Natural killer cell (primary cell): ENCODE measurements at regions not wholly inside any gene's neighbourhood (a gene's known extent, or its start where the extent isn't known, plus 50 kb on each side); places are given as distances from the start of the nearest gene placed in this dataset.

Source experiments
- ATAC-seq, 3 donors: fragments of 150-1000 bp in 2 of 3; fragments of 200-7000 bp in 1 of 3; cut with Tn5 transposase; 1 replicate in 1 of 3; 2 replicates in 2 of 3; pipeline ENCODE4 v1.10.0; 2021; ENCODE audit warnings: mild to moderate bottlenecking in 2 of 3, moderate library complexity in 2 of 3
- DNase-seq, 2 donors: peaks; one replicate each; pipeline versions ENCODE4 v3.0.0 to v3.0.0-alpha.2; 2013 to 2021; ENCODE audit warnings: mixed read lengths in 1 of 2
- H3K27ac ChIP-seq: one replicate; pipeline ENCODE4 v1.5.1; 2013; ENCODE audit warnings: mild to moderate bottlenecking, low read length
- H3K27me3 ChIP-seq: one replicate; pipeline ENCODE4 v1.6.1; 2013; ENCODE audit warnings: low read length; ENCODE audit not compliant: control insufficient read depth, insufficient read depth
- H3K36me3 ChIP-seq: one replicate; pipeline ENCODE4 v1.6.1; 2013; ENCODE audit warnings: low read length; ENCODE audit not compliant: control insufficient read depth, insufficient read depth
- H3K4me1 ChIP-seq: one replicate; pipeline ENCODE4 v1.6.1; 2013; ENCODE audit warnings: low read length; ENCODE audit not compliant: control insufficient read depth, insufficient read depth
- H3K4me3 ChIP-seq: one replicate; pipeline ENCODE4 v1.5.1; 2013; ENCODE audit warnings: low read length
- H3K9me3 ChIP-seq: one replicate; pipeline ENCODE4 v1.6.1; 2013; ENCODE audit warnings: low read length; ENCODE audit not compliant: control insufficient read depth, insufficient read depth
- H3K27ac Mint-ChIP-seq, 2 donors: one replicate each; pipeline ENCODE4 v1.8.0; 2022; ENCODE audit warnings: mild to moderate bottlenecking in 2 of 2, mixed read lengths in 2 of 2, moderate library complexity in 1 of 2
- H3K27me3 Mint-ChIP-seq, 2 donors: one replicate each; pipeline ENCODE4 v1.8.0; 2022; ENCODE audit warnings: low read depth in 2 of 2, mixed read lengths in 2 of 2
- H3K36me3 Mint-ChIP-seq: one replicate; pipeline ENCODE4 v1.8.0; 2022; ENCODE audit warnings: mixed read lengths
- H3K4me1 Mint-ChIP-seq, 2 donors: one replicate each; pipeline ENCODE4 v1.8.0; 2022; ENCODE audit warnings: mixed read lengths in 2 of 2
- H3K4me3 Mint-ChIP-seq: one replicate; pipeline ENCODE4 v1.8.0; 2022; ENCODE audit warnings: mild to moderate bottlenecking, moderate library complexity, mixed read lengths
- H3K9me3 Mint-ChIP-seq, 2 donors: one replicate each; pipeline ENCODE4 v1.8.0; 2022; ENCODE audit warnings: mixed read lengths in 2 of 2
- CTCF ChIP-seq: fragments of 200-600 bp; IDR thresholded peaks from one replicate; pipeline ENCODE4 v1.8.0; 2022; ENCODE audit warnings: antibody characterized with exemption
- WGBS: methylation state at CpG from one replicate; pipeline ENCODE4 v1.1.7; 2013; ENCODE audit warnings: missing lambda C conversion rate; ENCODE audit not compliant: insufficient coverage; 5-methylcytosine and 5-hydroxymethylcytosine counted together
- intact Hi-C: fragments of 100-400 bp; cut with micrococcal nuclease; formaldehyde crosslinking; loops from one replicate; pipeline ENCODE4 v1.14.2; 2022

DNA sequence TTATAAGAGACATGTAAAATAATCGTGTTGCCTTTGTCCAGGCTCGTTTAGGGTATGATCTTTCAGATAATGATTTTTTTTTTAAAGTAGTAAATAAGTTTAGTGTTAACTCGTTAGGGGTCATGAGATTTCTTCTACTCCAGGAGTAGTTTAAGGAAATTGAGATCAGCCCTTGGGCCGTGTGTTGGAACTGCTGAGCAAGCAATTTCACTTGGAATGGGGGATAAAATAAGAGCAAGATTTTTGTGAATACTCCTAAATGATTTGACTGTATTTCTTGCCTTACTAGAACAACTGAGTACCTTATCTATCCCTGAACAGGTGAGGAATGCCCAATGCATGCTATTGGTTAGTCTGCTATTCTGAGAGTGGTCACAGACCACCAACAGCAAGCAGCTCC lies 102.2 kb upstream of the SERPINE2 start:
- Mint-ChIP-seq H3K4me3 (no peak overlapping the region), H3K4me1 (no peaks in the 10 kb centered on the region), H3K9me3 (no peaks in the 10 kb centered on the region), H3K36me3 (no peaks in the 10 kb centered on the region), H3K27ac (no peak overlapping the region), H3K27me3 (peaks cover 15 to 22% of the 10 kb centered on the region in 2 donors)
- no peak for DNase-seq
- 88% methylated on average over 4 of the region's 4 CpGs for WGBS
- Histone ChIP-seq H3K4me3 (no peak overlapping the region), H3K36me3 (no peaks in the 10 kb centered on the region), H3K27me3 (peaks cover 2% of the 10 kb centered on the region), H3K27ac (no peak overlapping the region), H3K4me1 (no peaks in the 10 kb centered on the region), H3K9me3 (no peaks in the 10 kb centered on the region)
- TF ChIP-seq CTCF = no peak
- no peak for ATAC-seq
- intact Hi-C loops = loop anchor here (10.0 kb wide), 1 partner anchor 147 kb away; no protein-coding TSS in a partner anchor

DNA sequence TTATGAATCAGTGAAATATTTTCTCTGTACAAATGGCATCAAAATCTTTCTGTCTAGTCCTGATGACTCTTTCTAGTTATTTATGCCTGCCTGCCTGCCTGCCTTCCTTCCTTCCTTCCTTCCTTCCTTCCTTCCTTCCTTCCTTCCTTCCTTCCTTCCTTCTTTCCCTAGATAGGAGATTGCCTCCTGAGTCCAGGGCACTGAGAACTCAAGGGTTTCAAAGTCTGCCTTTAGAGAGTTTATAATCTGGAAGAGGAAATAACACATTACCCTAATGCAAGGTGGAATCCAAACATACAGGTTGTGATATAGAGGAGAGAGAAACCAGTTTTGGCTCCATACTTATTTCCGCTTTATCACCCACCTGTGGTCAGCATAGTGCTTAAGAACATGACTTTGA lies 98.1 kb upstream of the SERPINE2 start:
- no peak overlapping the region for H3K27ac ChIP-seq
- intact Hi-C loops = no loop called here
- no peak for ATAC-seq
- Mint-ChIP-seq H3K27me3 (peaks cover 21 to 23% of the 10 kb centered on the region in 2 donors), H3K9me3 (no peaks in the 10 kb centered on the region), H3K4me1 (no peaks in the 10 kb centered on the region), H3K36me3 (no peaks in the 10 kb centered on the region), H3K27ac (no peak overlapping the region), H3K4me3 (no peak overlapping the region)
- DNase-seq = no peak
- no peak for TF ChIP-seq CTCF
- no peaks in the 10 kb centered on the region for H3K4me1 ChIP-seq
- H3K36me3 ChIP-seq = no peaks in the 10 kb centered on the region
- H3K27me3 ChIP-seq = no peaks in the 10 kb centered on the region
- WGBS = 60% methylated on average over 1 of the region's 1 CpG
- no peaks in the 10 kb centered on the region for H3K9me3 ChIP-seq
- no peak overlapping the region for H3K4me3 ChIP-seq

DNA sequence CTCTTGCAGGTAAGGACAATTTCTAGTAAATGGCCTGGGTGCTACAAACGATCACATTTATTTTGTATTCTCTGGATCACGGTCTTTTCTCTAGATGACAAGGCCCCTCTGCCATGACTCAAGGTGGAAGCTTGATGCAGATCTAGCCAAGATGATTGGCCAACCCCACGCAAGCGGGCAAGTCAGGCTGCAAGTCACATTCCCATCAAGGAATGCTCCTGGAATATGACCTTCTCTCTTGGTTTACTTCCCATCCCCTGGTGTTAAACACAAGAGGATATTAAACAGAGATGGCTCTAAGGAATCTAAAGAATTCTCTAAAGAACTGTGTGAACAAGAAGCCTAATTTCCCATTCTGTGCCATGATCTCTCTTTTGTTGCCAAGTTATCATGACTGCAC lies 97.3 kb upstream of the SERPINE2 start:
- 90% methylated on average over 4 of the region's 4 CpGs for WGBS
- ATAC-seq (no peak), DNase-seq (no peak)
- Histone ChIP-seq H3K36me3 (no peaks in the 10 kb centered on the region), H3K4me3 (no peak overlapping the region), H3K27ac (no peak overlapping the region), H3K27me3 (no peaks in the 10 kb centered on the region), H3K4me1 (no peaks in the 10 kb centered on the region), H3K9me3 (no peaks in the 10 kb centered on the region)
- no peak for TF ChIP-seq CTCF
- Mint-ChIP-seq H3K36me3 (no peaks in the 10 kb centered on the region), H3K27me3 (peaks cover 20 to 22% of the 10 kb centered on the region in 2 donors), H3K4me3 (no peak overlapping the region), H3K4me1 (no peaks in the 10 kb centered on the region), H3K9me3 (no peaks in the 10 kb centered on the region), H3K27ac (no peak overlapping the region)
- intact Hi-C loops = no loop called here

DNA sequence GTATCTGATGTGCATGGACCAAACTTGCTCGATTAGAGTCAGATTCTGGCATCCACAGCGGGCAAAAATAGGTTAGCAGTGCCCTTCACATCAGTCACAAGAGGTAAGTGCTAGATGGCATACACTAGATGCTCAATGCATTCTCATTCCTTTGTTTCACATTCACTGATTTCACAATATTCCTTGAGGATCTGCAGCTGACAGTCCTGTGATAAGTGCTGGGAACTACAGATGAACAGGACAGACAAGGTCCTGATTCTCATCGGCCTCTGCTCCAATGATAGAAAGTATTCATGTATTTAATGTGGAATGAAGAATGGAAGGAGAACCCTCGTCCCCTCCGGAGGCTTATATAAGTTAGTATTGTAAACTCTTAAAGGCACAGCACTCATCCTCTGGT lies 96.8 kb upstream of the SERPINE2 start:
- 84% methylated on average over 5 of the region's 5 CpGs for WGBS
- no peak for ATAC-seq
- peaks cover 20 to 22% of the 10 kb centered on the region in 2 donors for H3K27me3 Mint-ChIP-seq

More for the DNA sequence above, 96.8 kb upstream of the SERPINE2 start:
- no peaks in the 10 kb centered on the region for H3K9me3 ChIP-seq
- no peak overlapping the region for H3K4me3 ChIP-seq
- H3K4me1 ChIP-seq = no peaks in the 10 kb centered on the region
- no peaks in the 10 kb centered on the region for H3K36me3 ChIP-seq
- H3K27me3 ChIP-seq = no peaks in the 10 kb centered on the region
- Mint-ChIP-seq H3K36me3 (no peaks in the 10 kb centered on the region), H3K4me3 (no peak overlapping the region), H3K4me1 (no peaks in the 10 kb centered on the region), H3K9me3 (no peaks in the 10 kb centered on the region), H3K27ac (no peak overlapping the region)
- intact Hi-C loops = no loop called here
- no peak overlapping the region for H3K27ac ChIP-seq
- no peak for DNase-seq
- no peak for TF ChIP-seq CTCF
